Activated naive CD4-positive, alpha-beta T cell treated with anti-CD3 and anti-CD28 coated beads, Interleukin-2, amount 50 U/mL, for 72 hours (primary cell): ENCODE measurements at regions not wholly inside any gene's neighbourhood (a gene's known extent, or its start where the extent isn't known, plus 50 kb on each side); places are given as distances from the start of the nearest gene placed in this dataset.

Source experiments
- ATAC-seq, 2 donors: fragments of 150-1000 bp; cut with Tn5 transposase; 2 replicates each; pipeline ENCODE4 v1.10.0; 2021; ENCODE audit warnings: mild to moderate bottlenecking in 2 of 2, moderate library complexity in 2 of 2
- DNase-seq, 2 donors: peaks; one replicate each; pipeline ENCODE4 v3.0.0; 2021 to 2022; ENCODE audit warnings: low spot score in 2 of 2
- H3K27ac Mint-ChIP-seq, 2 donors: one replicate each; pipeline ENCODE4 v1.8.0; 2022; ENCODE audit warnings: mild to moderate bottlenecking in 2 of 2, mixed read lengths in 2 of 2
- H3K36me3 Mint-ChIP-seq, 2 donors: one replicate each; pipeline ENCODE4 v1.8.0; 2022; ENCODE audit warnings: mixed read lengths in 2 of 2
- H3K9me3 Mint-ChIP-seq, 2 donors: one replicate each; pipeline ENCODE4 v1.8.0; 2022; ENCODE audit warnings: mixed read lengths in 2 of 2

- no peak for DNase-seq
- no peaks in the 10 kb centered on the region for H3K36me3 Mint-ChIP-seq
- no peaks in the 10 kb centered on the region for H3K9me3 Mint-ChIP-seq
- peak overlapping the region in 1 of 2 donors; percentile 27 for H3K27ac Mint-ChIP-seq
- ATAC-seq, result no peak
These were observed 94.3 kb downstream of the LRRC74A start for GRCh38 chr14:76920331-76921087.

- H3K27ac Mint-ChIP-seq, result peak overlapping the region in 1 of 2 donors; percentile 27
- H3K36me3 Mint-ChIP-seq, result no peaks in the 10 kb centered on the region
- ATAC-seq (peak; percentile 72 to 83), DNase-seq (no peak)
- no peaks in the 10 kb centered on the region for H3K9me3 Mint-ChIP-seq
These were observed 93.5 kb downstream of the LRRC74A start for GRCh38 chr14:76919431-76920330.
